Activated CD8-positive, alpha-beta T cell treated with anti-CD3 and anti-CD28 coated beads for 36 hours (primary cell): ENCODE measurements at regions not wholly inside any gene's neighbourhood (a gene's known extent, or its start where the extent isn't known, plus 50 kb on each side); places are given as distances from the start of the nearest gene placed in this dataset.

Experiments used
- ATAC-seq: fragments of 200-7000 bp; cut with Tn5 transposase; one replicate; pipeline ENCODE4 v1.10.0; 2021; ENCODE audit warnings: mild to moderate bottlenecking, moderate library complexity
- CTCF ChIA-PET: fragments of 350-600 bp; sonication (Branson Sonifier 250); formaldehyde crosslinking; loops from one replicate; lab custom pipeline; 2021; ENCODE audit warnings: antibody characterized with exemption; lab: Charles Lee
- POLR2A ChIA-PET: fragments of 350-600 bp; sonication (Branson Sonifier 250); formaldehyde crosslinking; loops from one replicate; lab custom pipeline; 2021; ENCODE audit warnings: antibody characterized with exemption; lab: Charles Lee
- DNase-seq: peaks from one replicate; pipeline ENCODE4 v3.0.0-alpha.2; 2020
- H3K27ac Mint-ChIP-seq: one replicate; pipeline ENCODE4 v1.8.0; 2021; ENCODE audit warnings: mild to moderate bottlenecking, mixed read lengths
- H3K27me3 Mint-ChIP-seq: one replicate; pipeline ENCODE4 v1.8.0; 2021; ENCODE audit warnings: mixed read lengths
- H3K36me3 Mint-ChIP-seq: one replicate; pipeline ENCODE4 v1.8.0; 2021; ENCODE audit warnings: low read depth, mixed read lengths
- H3K4me1 Mint-ChIP-seq: one replicate; pipeline ENCODE4 v1.8.0; 2021; ENCODE audit warnings: low read depth, mixed read lengths
- H3K4me3 Mint-ChIP-seq: one replicate; pipeline ENCODE4 v1.8.0; 2021; ENCODE audit warnings: mild to moderate bottlenecking, moderate library complexity, mixed read lengths
- H3K9me3 Mint-ChIP-seq: one replicate; pipeline ENCODE4 v1.8.0; 2021; ENCODE audit warnings: mixed read lengths
- CTCF ChIP-seq: fragments of 200-600 bp; IDR thresholded peaks from one replicate; pipeline ENCODE4 v1.8.0; 2022; ENCODE audit warnings: antibody characterized with exemption, mild to moderate bottlenecking
- intact Hi-C: fragments of 100-400 bp; cut with micrococcal nuclease; formaldehyde crosslinking; loops from one replicate; pipeline ENCODE4 v1.10.0; 2022

- no peaks in the 10 kb centered on the region for H3K27me3 Mint-ChIP-seq
- POLR2A ChIA-PET = no interaction called here
- H3K4me1 Mint-ChIP-seq = no peaks in the 10 kb centered on the region
- TF ChIP-seq CTCF = no peak
- no peak overlapping the region for H3K27ac Mint-ChIP-seq
- ATAC-seq (no peak), DNase-seq (no peak)
- CTCF ChIA-PET = no interaction called here
- no peaks in the 10 kb centered on the region for H3K36me3 Mint-ChIP-seq
- no peak overlapping the region for H3K4me3 Mint-ChIP-seq
- peaks cover 5% of the 10 kb centered on the region for H3K9me3 Mint-ChIP-seq
- intact Hi-C loops = loop anchor here (5.0 kb wide), 1 partner anchor 65 kb away; no protein-coding TSS in a partner anchor
These were observed 489.9 kb downstream of the BCL11B start for GRCh38 chr14:98782062-98782461.

GRCh38 chr14:98785578-98785977 is 486.4 kb downstream of the BCL11B start:
- POLR2A ChIA-PET = no interaction called here
- intact Hi-C loops = no loop called here
- H3K27me3 Mint-ChIP-seq = no peaks in the 10 kb centered on the region
- no peak overlapping the region for H3K4me3 Mint-ChIP-seq
- TF ChIP-seq CTCF = no peak
- no peak for DNase-seq
- no peaks in the 10 kb centered on the region for H3K4me1 Mint-ChIP-seq
- H3K27ac Mint-ChIP-seq = no peak overlapping the region
- CTCF ChIA-PET = no interaction called here
- H3K36me3 Mint-ChIP-seq = no peaks in the 10 kb centered on the region
- ATAC-seq = no peak
- peaks cover 5% of the 10 kb centered on the region for H3K9me3 Mint-ChIP-seq

- Mint-ChIP-seq H3K4me1 (no peaks in the 10 kb centered on the region), H3K4me3 (no peak overlapping the region), H3K36me3 (no peaks in the 10 kb centered on the region), H3K9me3 (peaks cover 5% of the 10 kb centered on the region), H3K27me3 (no peaks in the 10 kb centered on the region), H3K27ac (no peak overlapping the region)
- no peak for DNase-seq
- no peak for ATAC-seq
- intact Hi-C loops = no loop called here
- CTCF ChIA-PET = no interaction called here
- POLR2A ChIA-PET = no interaction called here
- no peak for TF ChIP-seq CTCF
These were observed 485.5 kb downstream of the BCL11B start for GRCh38 chr14:98786456-98786855.

GRCh38 chr14:98791661-98792060 is 480.3 kb downstream of the BCL11B start:
- no peaks in the 10 kb centered on the region for H3K4me1 Mint-ChIP-seq
- H3K27ac Mint-ChIP-seq = no peak overlapping the region
- H3K4me3 Mint-ChIP-seq = no peak overlapping the region
- POLR2A ChIA-PET = interaction anchor here (0.6 to 1.4 kb wide), 2 partner anchors 12 to 15 kb away, joined by 3 read pairs; no protein-coding TSS in a partner anchor
- H3K9me3 Mint-ChIP-seq = peaks cover 11% of the 10 kb centered on the region
- CTCF ChIA-PET = interaction anchor here (1.2 kb wide), 1 partner anchor 11 kb away, joined by 3 read pairs; no protein-coding TSS in a partner anchor
- TF ChIP-seq CTCF = no peak
- H3K27me3 Mint-ChIP-seq = no peaks in the 10 kb centered on the region
- no peak for ATAC-seq
- intact Hi-C loops = no loop called here
- peaks cover 2% of the 10 kb centered on the region for H3K36me3 Mint-ChIP-seq
- no peak for DNase-seq

GRCh38 chr14:98792171-98792570 is 479.8 kb downstream of the BCL11B start:
- Mint-ChIP-seq H3K4me3 (no peak overlapping the region), H3K4me1 (no peaks in the 10 kb centered on the region), H3K36me3 (peaks cover 2% of the 10 kb centered on the region), H3K9me3 (peaks cover 11% of the 10 kb centered on the region), H3K27ac (no peak overlapping the region), H3K27me3 (no peaks in the 10 kb centered on the region)
- DNase-seq (no peak), ATAC-seq (no peak)
- intact Hi-C loops = no loop called here
- ChIA-PET CTCF (interaction anchor here (1.2 kb wide), 1 partner anchor 11 kb away, joined by 3 read pairs; no protein-coding TSS in a partner anchor), POLR2A (interaction anchor here (1.4 kb wide), 1 partner anchor 11 kb away, joined by 3 read pairs; no protein-coding TSS in a partner anchor)
- no peak for TF ChIP-seq CTCF
